ENCODE measurements at regions not wholly inside any gene's neighbourhood (a gene's known extent, or its start where the extent isn't known, plus 50 kb on each side); places are given as distances from the start of the nearest gene placed in this dataset.
"Not testable (repeated sequence)": the region's sequence is repeated elsewhere in the genome, so short reads cannot be mapped to it uniquely, and the experiment has no call there.

DNA sequence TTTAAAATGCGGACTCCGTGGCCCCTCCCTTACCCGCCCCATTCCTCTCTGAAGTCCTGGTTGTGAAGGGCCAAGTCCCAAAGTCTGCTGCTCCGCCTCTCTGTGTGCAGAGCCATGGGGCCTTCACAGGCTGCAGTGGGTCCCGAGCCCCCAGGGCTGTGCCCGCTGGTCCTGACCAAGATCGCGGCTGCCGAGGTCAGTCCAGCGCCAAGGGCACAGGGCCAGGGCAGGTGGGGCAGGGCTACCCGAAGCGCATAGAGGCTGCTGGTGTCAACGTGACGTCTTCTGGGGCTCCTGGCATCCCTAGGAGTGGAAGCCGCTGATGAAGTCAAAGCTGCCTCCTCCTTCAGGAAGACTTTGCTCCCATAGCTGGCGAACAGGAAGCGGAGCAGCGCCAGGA is 858.8 kb downstream of the TUBA3C start:
- H3K27ac Mint-ChIP-seq (ENCODE audit: unreplicated experiment); H3K4me3 Mint-ChIP-seq (ENCODE audit: unreplicated experiment); H3K27me3 Mint-ChIP-seq (ENCODE audit: unreplicated experiment); DNase-seq (ENCODE audit: low spot score); H3K36me3 Mint-ChIP-seq (ENCODE audit: low read depth, unreplicated experiment); H3K9me3 Mint-ChIP-seq (ENCODE audit: unreplicated experiment); H3K4me1 Mint-ChIP-seq (ENCODE audit: unreplicated experiment): not testable (repeated sequence)

- H3K4me1 Mint-ChIP-seq (ENCODE audit: unreplicated experiment); H3K27me3 Mint-ChIP-seq (ENCODE audit: unreplicated experiment); H3K4me3 Mint-ChIP-seq (ENCODE audit: unreplicated experiment); H3K27ac Mint-ChIP-seq (ENCODE audit: unreplicated experiment); H3K36me3 Mint-ChIP-seq (ENCODE audit: low read depth, unreplicated experiment); DNase-seq (ENCODE audit: low spot score): not testable (repeated sequence)
- peaks cover 15% of the 10 kb centered on the region for H3K9me3 Mint-ChIP-seq (ENCODE audit: unreplicated experiment)
These were observed 862.0 kb downstream of the TUBA3C start for GRCh38 chr13:18319653-18320052.

- not testable (repeated sequence) for H3K27me3 Mint-ChIP-seq (ENCODE audit: unreplicated experiment); H3K4me1 Mint-ChIP-seq (ENCODE audit: unreplicated experiment); H3K27ac Mint-ChIP-seq (ENCODE audit: unreplicated experiment); H3K36me3 Mint-ChIP-seq (ENCODE audit: low read depth, unreplicated experiment); H3K4me3 Mint-ChIP-seq (ENCODE audit: unreplicated experiment); DNase-seq (ENCODE audit: low spot score)
- peaks cover 32% of the 10 kb centered on the region for H3K9me3 Mint-ChIP-seq (ENCODE audit: unreplicated experiment)
These were observed 878.3 kb downstream of the TUBA3C start for GRCh38 chr13:18303240-18303813.

DNA sequence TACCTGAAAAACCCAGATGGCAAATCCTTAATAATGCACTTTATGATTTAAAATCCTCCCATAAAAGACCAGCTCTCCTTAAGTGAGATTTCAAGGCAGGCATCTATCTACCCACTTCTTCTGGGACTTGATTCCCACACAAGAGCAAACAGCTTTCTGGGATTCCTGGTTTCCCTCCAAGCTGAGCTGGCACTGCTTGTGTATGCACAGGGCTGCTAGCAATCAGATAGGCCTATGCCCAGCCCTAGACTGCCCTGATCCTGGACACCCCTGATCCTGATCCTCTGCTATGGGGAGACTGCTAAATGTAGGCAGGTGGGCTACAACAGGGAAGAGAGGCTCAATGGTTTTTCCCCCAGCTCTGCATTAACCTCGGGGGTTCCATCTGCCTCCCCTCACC is 880.7 kb downstream of the TUBA3C start:
- not testable (repeated sequence) for H3K27ac Mint-ChIP-seq (ENCODE audit: unreplicated experiment); H3K4me1 Mint-ChIP-seq (ENCODE audit: unreplicated experiment); DNase-seq (ENCODE audit: low spot score); H3K4me3 Mint-ChIP-seq (ENCODE audit: unreplicated experiment); H3K27me3 Mint-ChIP-seq (ENCODE audit: unreplicated experiment); H3K36me3 Mint-ChIP-seq (ENCODE audit: low read depth, unreplicated experiment)
- peaks cover 36% of the 10 kb centered on the region for H3K9me3 Mint-ChIP-seq (ENCODE audit: unreplicated experiment)

DNA sequence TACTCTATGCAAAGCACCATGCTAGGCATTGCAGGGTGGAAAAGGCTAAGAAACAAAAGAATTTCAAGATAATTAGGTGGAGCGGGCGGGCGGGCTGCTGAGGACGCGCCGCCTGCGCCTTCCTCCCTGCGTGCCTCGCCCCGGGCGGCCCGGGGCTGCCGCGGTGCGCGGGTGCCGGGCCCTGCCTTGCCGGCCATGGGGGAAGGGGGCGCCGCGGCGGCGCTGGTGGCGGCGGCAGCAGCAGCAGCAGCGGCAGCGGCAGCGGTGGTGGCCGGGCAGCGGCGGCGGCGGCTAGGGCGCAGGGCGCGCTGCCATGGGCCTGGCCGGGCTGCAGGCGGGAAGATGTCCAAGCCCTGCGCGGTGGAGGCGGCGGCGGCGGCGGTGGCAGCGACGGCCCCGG is 884.3 kb downstream of the TUBA3C start:
- DNase-seq (ENCODE audit: low spot score); H3K27ac Mint-ChIP-seq (ENCODE audit: unreplicated experiment); H3K27me3 Mint-ChIP-seq (ENCODE audit: unreplicated experiment); H3K36me3 Mint-ChIP-seq (ENCODE audit: low read depth, unreplicated experiment); H3K4me3 Mint-ChIP-seq (ENCODE audit: unreplicated experiment); H3K4me1 Mint-ChIP-seq (ENCODE audit: unreplicated experiment): not testable (repeated sequence)
- peaks cover 17% of the 10 kb centered on the region for H3K9me3 Mint-ChIP-seq (ENCODE audit: unreplicated experiment)

GRCh38 chr13:18296617-18297016 is 885.0 kb downstream of the TUBA3C start:
- not testable (repeated sequence) for DNase-seq (ENCODE audit: low spot score); H3K27ac Mint-ChIP-seq (ENCODE audit: unreplicated experiment); H3K27me3 Mint-ChIP-seq (ENCODE audit: unreplicated experiment); H3K36me3 Mint-ChIP-seq (ENCODE audit: low read depth, unreplicated experiment); H3K4me1 Mint-ChIP-seq (ENCODE audit: unreplicated experiment); H3K4me3 Mint-ChIP-seq (ENCODE audit: unreplicated experiment)
- H3K9me3 Mint-ChIP-seq (ENCODE audit: unreplicated experiment) = peaks cover 10% of the 10 kb centered on the region

- not testable (repeated sequence) for H3K27ac Mint-ChIP-seq (ENCODE audit: unreplicated experiment); DNase-seq (ENCODE audit: low spot score); H3K4me3 Mint-ChIP-seq (ENCODE audit: unreplicated experiment); H3K27me3 Mint-ChIP-seq (ENCODE audit: unreplicated experiment); H3K36me3 Mint-ChIP-seq (ENCODE audit: low read depth, unreplicated experiment); H3K4me1 Mint-ChIP-seq (ENCODE audit: unreplicated experiment)
- peaks cover 14% of the 10 kb centered on the region for H3K9me3 Mint-ChIP-seq (ENCODE audit: unreplicated experiment)
These were observed 887.3 kb downstream of the TUBA3C start for GRCh38 chr13:18294311-18294710.

- not testable (repeated sequence) for H3K4me1 Mint-ChIP-seq (ENCODE audit: unreplicated experiment); DNase-seq (ENCODE audit: low spot score); H3K27ac Mint-ChIP-seq (ENCODE audit: unreplicated experiment); H3K4me3 Mint-ChIP-seq (ENCODE audit: unreplicated experiment); H3K27me3 Mint-ChIP-seq (ENCODE audit: unreplicated experiment); H3K36me3 Mint-ChIP-seq (ENCODE audit: low read depth, unreplicated experiment)
- H3K9me3 Mint-ChIP-seq (ENCODE audit: unreplicated experiment) = peaks cover 12% of the 10 kb centered on the region
These were observed 894.8 kb downstream of the TUBA3C start for GRCh38 chr13:18286848-18287247.

GRCh38 chr13:18285663-18286062 is 896.0 kb downstream of the TUBA3C start:
- not testable (repeated sequence) for H3K4me3 Mint-ChIP-seq (ENCODE audit: unreplicated experiment); H3K4me1 Mint-ChIP-seq (ENCODE audit: unreplicated experiment); H3K27ac Mint-ChIP-seq (ENCODE audit: unreplicated experiment); H3K36me3 Mint-ChIP-seq (ENCODE audit: low read depth, unreplicated experiment); DNase-seq (ENCODE audit: low spot score); H3K27me3 Mint-ChIP-seq (ENCODE audit: unreplicated experiment)
- peaks cover 12% of the 10 kb centered on the region for H3K9me3 Mint-ChIP-seq (ENCODE audit: unreplicated experiment)

- not testable (repeated sequence) for DNase-seq (ENCODE audit: low spot score); H3K27ac Mint-ChIP-seq (ENCODE audit: unreplicated experiment); H3K4me1 Mint-ChIP-seq (ENCODE audit: unreplicated experiment); H3K4me3 Mint-ChIP-seq (ENCODE audit: unreplicated experiment); H3K36me3 Mint-ChIP-seq (ENCODE audit: low read depth, unreplicated experiment); H3K27me3 Mint-ChIP-seq (ENCODE audit: unreplicated experiment)
- peaks cover 14% of the 10 kb centered on the region for H3K9me3 Mint-ChIP-seq (ENCODE audit: unreplicated experiment)
These were observed 897.6 kb downstream of the TUBA3C start for GRCh38 chr13:18284040-18284439.

DNA sequence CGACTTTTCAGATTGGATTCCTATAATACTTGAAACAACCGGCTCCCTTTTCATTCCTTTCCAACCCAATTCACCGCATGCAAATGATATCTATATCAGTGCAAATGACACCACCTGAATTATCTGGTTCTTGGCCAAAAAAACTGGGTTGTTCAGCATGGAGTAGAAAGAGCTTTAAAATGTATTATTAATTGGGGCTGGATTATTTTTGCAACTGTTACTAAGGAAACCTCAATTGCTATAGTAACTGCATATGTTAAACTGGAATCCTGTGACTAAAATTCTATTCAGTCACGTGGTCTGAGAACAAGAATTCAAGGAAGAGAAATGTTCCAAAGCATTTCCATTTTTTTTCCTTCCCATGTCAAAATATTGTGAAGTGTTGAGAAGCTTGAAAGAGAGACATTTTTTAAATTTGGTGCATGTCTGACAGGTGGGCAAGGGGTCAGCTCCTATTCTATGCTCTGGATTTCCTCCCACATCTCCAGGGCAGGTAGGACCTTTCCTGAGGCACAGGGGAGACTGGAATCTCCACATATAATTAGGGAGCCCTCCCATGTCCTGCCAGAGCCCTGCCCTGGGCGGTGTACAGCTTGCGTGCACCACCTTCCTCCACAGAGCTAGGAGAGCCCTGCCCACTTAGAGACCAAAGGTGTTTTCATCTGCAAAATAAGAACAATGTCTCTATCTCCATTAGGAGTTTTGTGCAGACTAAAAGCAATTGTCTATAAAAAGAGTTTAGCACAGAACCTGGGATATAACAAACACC is 899.6 kb downstream of the TUBA3C start:
- H3K4me1 Mint-ChIP-seq (ENCODE audit: unreplicated experiment); H3K36me3 Mint-ChIP-seq (ENCODE audit: low read depth, unreplicated experiment); H3K27ac Mint-ChIP-seq (ENCODE audit: unreplicated experiment); H3K27me3 Mint-ChIP-seq (ENCODE audit: unreplicated experiment); H3K4me3 Mint-ChIP-seq (ENCODE audit: unreplicated experiment); DNase-seq (ENCODE audit: low spot score): not testable (repeated sequence)
- peaks cover 18% of the 10 kb centered on the region for H3K9me3 Mint-ChIP-seq (ENCODE audit: unreplicated experiment)
